ENCODE measurements at regions not wholly inside any gene's neighbourhood (a gene's known extent, or its start where the extent isn't known, plus 50 kb on each side); places are given as distances from the start of the nearest gene placed in this dataset.

- H3K27me3 Mint-ChIP-seq (ENCODE audit: low read depth) = no peaks in the 10 kb centered on the region
- H3K27ac Mint-ChIP-seq = no peak overlapping the region
- H3K4me3 Mint-ChIP-seq = no peak overlapping the region
- no peak for DNase-seq (ENCODE audit: low spot score)
- peaks cover 16% of the 10 kb centered on the region for H3K36me3 Mint-ChIP-seq (ENCODE audit: low read depth)
- H3K4me1 Mint-ChIP-seq (ENCODE audit: low read depth) = peaks cover 12% of the 10 kb centered on the region
- H3K9me3 Mint-ChIP-seq = peaks cover 10% of the 10 kb centered on the region
These were observed 73.4 kb upstream of the COX10 start for GRCh38 chr17:13995856-13996271.

GRCh38 chr17:13996276-13996675 is 73.0 kb upstream of the COX10 start:
- Mint-ChIP-seq H3K4me3 (no peak overlapping the region), H3K27me3 (ENCODE audit: low read depth) (no peaks in the 10 kb centered on the region), H3K4me1 (ENCODE audit: low read depth) (peaks cover 12% of the 10 kb centered on the region), H3K27ac (no peak overlapping the region), H3K36me3 (ENCODE audit: low read depth) (peaks cover 19% of the 10 kb centered on the region), H3K9me3 (peaks cover 14% of the 10 kb centered on the region)
- no peak for DNase-seq (ENCODE audit: low spot score)

- H3K27me3 Mint-ChIP-seq (ENCODE audit: low read depth) = no peaks in the 10 kb centered on the region
- H3K9me3 Mint-ChIP-seq = peaks cover 18% of the 10 kb centered on the region
- no peak for DNase-seq (ENCODE audit: low spot score)
- H3K4me3 Mint-ChIP-seq = no peak overlapping the region
- peaks cover 11% of the 10 kb centered on the region for H3K4me1 Mint-ChIP-seq (ENCODE audit: low read depth)
- H3K36me3 Mint-ChIP-seq (ENCODE audit: low read depth) = peaks cover 19% of the 10 kb centered on the region
- no peak overlapping the region for H3K27ac Mint-ChIP-seq
These were observed 72.6 kb upstream of the COX10 start for GRCh38 chr17:13996748-13997147.

GRCh38 chr17:14004927-14005620 is 64.2 kb upstream of the COX10 start:
- no peak overlapping the region for H3K4me3 Mint-ChIP-seq

GRCh38 chr17:14006249-14006942 is 62.9 kb upstream of the COX10 start:
- Mint-ChIP-seq H3K27me3 (ENCODE audit: low read depth) (no peaks in the 10 kb centered on the region), H3K9me3 (peaks cover 8% of the 10 kb centered on the region), H3K4me3 (no peak overlapping the region), H3K36me3 (ENCODE audit: low read depth) (peaks cover 32% of the 10 kb centered on the region), H3K4me1 (ENCODE audit: low read depth) (peaks cover 17% of the 10 kb centered on the region), H3K27ac (no peak overlapping the region)
- DNase-seq (ENCODE audit: low spot score) = no peak

More at GRCh38 chr17:14004927-14005620, 64.2 kb upstream of the COX10 start:
- Mint-ChIP-seq H3K9me3 (peaks cover 20% of the 10 kb centered on the region), H3K4me1 (ENCODE audit: low read depth) (peaks cover 18% of the 10 kb centered on the region), H3K27me3 (ENCODE audit: low read depth) (no peaks in the 10 kb centered on the region), H3K36me3 (ENCODE audit: low read depth) (peaks cover 39% of the 10 kb centered on the region), H3K27ac (peak overlapping the region; percentile 12)
- DNase-seq (ENCODE audit: low spot score) = no peak

GRCh38 chr17:14007951-14008350 is 61.4 kb upstream of the COX10 start:
- Mint-ChIP-seq H3K4me3 (no peak overlapping the region), H3K4me1 (ENCODE audit: low read depth) (peaks cover 26% of the 10 kb centered on the region), H3K27me3 (ENCODE audit: low read depth) (no peaks in the 10 kb centered on the region), H3K9me3 (no peaks in the 10 kb centered on the region), H3K27ac (no peak overlapping the region), H3K36me3 (ENCODE audit: low read depth) (peaks cover 26% of the 10 kb centered on the region)
- DNase-seq (ENCODE audit: low spot score) = no peak

GRCh38 chr17:14011036-14011692 is 58.1 kb upstream of the COX10 start:
- Mint-ChIP-seq H3K36me3 (ENCODE audit: low read depth) (peaks cover 11% of the 10 kb centered on the region), H3K4me3 (no peak overlapping the region), H3K27me3 (ENCODE audit: low read depth) (no peaks in the 10 kb centered on the region), H3K27ac (no peak overlapping the region), H3K9me3 (no peaks in the 10 kb centered on the region), H3K4me1 (ENCODE audit: low read depth) (peaks cover 22% of the 10 kb centered on the region)
- DNase-seq (ENCODE audit: low spot score) = no peak

GRCh38 chr17:14011740-14012405 is 57.4 kb upstream of the COX10 start:
- Mint-ChIP-seq H3K27me3 (ENCODE audit: low read depth) (no peaks in the 10 kb centered on the region), H3K27ac (no peak overlapping the region), H3K4me3 (no peak overlapping the region), H3K9me3 (no peaks in the 10 kb centered on the region), H3K36me3 (ENCODE audit: low read depth) (peaks cover 7% of the 10 kb centered on the region), H3K4me1 (ENCODE audit: low read depth) (peaks cover 18% of the 10 kb centered on the region)
- no peak for DNase-seq (ENCODE audit: low spot score)

- H3K4me3 Mint-ChIP-seq = no peak overlapping the region
- peaks cover 20% of the 10 kb centered on the region for H3K36me3 Mint-ChIP-seq (ENCODE audit: low read depth)
- H3K9me3 Mint-ChIP-seq = peaks cover 6% of the 10 kb centered on the region
- H3K4me1 Mint-ChIP-seq (ENCODE audit: low read depth) = peaks cover 32% of the 10 kb centered on the region
- H3K27ac Mint-ChIP-seq = no peak overlapping the region
- no peaks in the 10 kb centered on the region for H3K27me3 Mint-ChIP-seq (ENCODE audit: low read depth)
- DNase-seq (ENCODE audit: low spot score) = no peak
These were observed 54.6 kb upstream of the COX10 start for GRCh38 chr17:14014657-14015056.

- no peak overlapping the region for H3K27ac Mint-ChIP-seq
- peaks cover 25% of the 10 kb centered on the region for H3K36me3 Mint-ChIP-seq (ENCODE audit: low read depth)
- peaks cover 6% of the 10 kb centered on the region for H3K9me3 Mint-ChIP-seq
- H3K4me3 Mint-ChIP-seq = no peak overlapping the region
- no peak for DNase-seq (ENCODE audit: low spot score)
- peaks cover 38% of the 10 kb centered on the region for H3K4me1 Mint-ChIP-seq (ENCODE audit: low read depth)
- no peaks in the 10 kb centered on the region for H3K27me3 Mint-ChIP-seq (ENCODE audit: low read depth)
These were observed 54.0 kb upstream of the COX10 start for GRCh38 chr17:14015271-14015670.

- no peak overlapping the region for H3K27ac Mint-ChIP-seq
- no peak for DNase-seq (ENCODE audit: low spot score)
- peaks cover 34% of the 10 kb centered on the region for H3K4me1 Mint-ChIP-seq (ENCODE audit: low read depth)
- no peaks in the 10 kb centered on the region for H3K27me3 Mint-ChIP-seq (ENCODE audit: low read depth)
- H3K4me3 Mint-ChIP-seq = no peak overlapping the region
- H3K36me3 Mint-ChIP-seq (ENCODE audit: low read depth) = peaks cover 19% of the 10 kb centered on the region
- peaks cover 6% of the 10 kb centered on the region for H3K9me3 Mint-ChIP-seq
These were observed 52.4 kb upstream of the COX10 start for GRCh38 chr17:14016858-14017257.

- Mint-ChIP-seq H3K4me3 (peak overlapping the region; percentile 55), H3K9me3 (peaks cover 6% of the 10 kb centered on the region), H3K27me3 (ENCODE audit: low read depth) (no peaks in the 10 kb centered on the region), H3K36me3 (ENCODE audit: low read depth) (peaks cover 18% of the 10 kb centered on the region), H3K4me1 (ENCODE audit: low read depth) (peaks cover 22% of the 10 kb centered on the region), H3K27ac (peak overlapping the region; percentile 78)
- peak; percentile 57 for DNase-seq (ENCODE audit: low spot score)
These were observed 49.9 kb upstream of the COX10 start for GRCh38 chr17:14019186-14019956.
